ENCODE measurements at regions not wholly inside any gene's neighbourhood (a gene's known extent, or its start where the extent isn't known, plus 50 kb on each side); places are given as distances from the start of the nearest gene placed in this dataset.

- H3K4me1 ChIP-seq, result no peaks in the 10 kb centered on the region
- H3K27ac ChIP-seq, result no peak overlapping the region
- no peaks in the 10 kb centered on the region for H3K27me3 ChIP-seq
- TF ChIP-seq POLR2A (IDR thresholded peaks at IDR 0.05) (no peak), CTCF (IDR thresholded peaks at IDR 0.05) (no peak)
- DNase-seq, result no peak
- H3K36me3 ChIP-seq, result no peaks in the 10 kb centered on the region
- no peaks in the 10 kb centered on the region for H3K9me3 ChIP-seq
- H3K4me3 ChIP-seq, result no peak overlapping the region
- intact Hi-C loops (cut with DNase I; ENCODE audit: low total_unique reads), result no loop called here
These were observed 535.1 kb downstream of the RNF144A start for GRCh38 chr2:7452110-7452876.

- Histone ChIP-seq H3K9me3 (no peaks in the 10 kb centered on the region), H3K36me3 (no peaks in the 10 kb centered on the region), H3K27ac (no peak overlapping the region), H3K4me3 (no peak overlapping the region), H3K4me1 (no peaks in the 10 kb centered on the region), H3K27me3 (no peaks in the 10 kb centered on the region)
- DNase-seq, result no peak
- TF ChIP-seq CTCF (IDR thresholded peaks at IDR 0.05) (no peak), POLR2A (IDR thresholded peaks at IDR 0.05) (no peak)
- intact Hi-C loops (cut with DNase I; ENCODE audit: low total_unique reads), result no loop called here
These were observed 537.4 kb downstream of the RNF144A start for GRCh38 chr2:7454592-7454991.

GRCh38 chr2:7456762-7457161, 539.5 kb downstream of the RNF144A start:
- H3K36me3 ChIP-seq, result no peaks in the 10 kb centered on the region
- intact Hi-C loops (cut with DNase I; ENCODE audit: low total_unique reads), result no loop called here
- no peaks in the 10 kb centered on the region for H3K4me1 ChIP-seq

GRCh38 chr2:7458066-7458465, 540.9 kb downstream of the RNF144A start:
- no peaks in the 10 kb centered on the region for H3K4me1 ChIP-seq
- TF ChIP-seq CTCF (IDR thresholded peaks at IDR 0.05) (no peak), POLR2A (IDR thresholded peaks at IDR 0.05) (no peak)

More at GRCh38 chr2:7456762-7457161, 539.5 kb downstream of the RNF144A start:
- Histone ChIP-seq H3K27ac (no peak overlapping the region), H3K9me3 (no peaks in the 10 kb centered on the region), H3K27me3 (no peaks in the 10 kb centered on the region), H3K4me3 (no peak overlapping the region)
- TF ChIP-seq CTCF (IDR thresholded peaks at IDR 0.05), result no peak
- no peak for TF ChIP-seq POLR2A (IDR thresholded peaks at IDR 0.05)
- DNase-seq, result no peak

GRCh38 chr2:7467782-7468447, 550.7 kb downstream of the RNF144A start:
- H3K4me1 ChIP-seq, result no peaks in the 10 kb centered on the region
- H3K4me3 ChIP-seq, result no peak overlapping the region
- no peak for DNase-seq
- H3K27ac ChIP-seq, result no peak overlapping the region
- intact Hi-C loops (cut with DNase I; ENCODE audit: low total_unique reads), result no loop called here
- H3K27me3 ChIP-seq, result no peaks in the 10 kb centered on the region
- TF ChIP-seq POLR2A (IDR thresholded peaks at IDR 0.05), result no peak
- TF ChIP-seq CTCF (IDR thresholded peaks at IDR 0.05), result no peak
- H3K36me3 ChIP-seq, result no peaks in the 10 kb centered on the region
- no peaks in the 10 kb centered on the region for H3K9me3 ChIP-seq

More at GRCh38 chr2:7458066-7458465, 540.9 kb downstream of the RNF144A start:
- DNase-seq, result no peak
- Histone ChIP-seq H3K4me3 (no peak overlapping the region), H3K27ac (no peak overlapping the region), H3K36me3 (no peaks in the 10 kb centered on the region), H3K9me3 (no peaks in the 10 kb centered on the region), H3K27me3 (no peaks in the 10 kb centered on the region)
- intact Hi-C loops (cut with DNase I; ENCODE audit: low total_unique reads), result no loop called here
